Lower lobe of right lung (tissue), 2 donors: ENCODE measurements at regions not wholly inside any gene's neighbourhood (a gene's known extent, or its start where the extent isn't known, plus 50 kb on each side); places are given as distances from the start of the nearest gene placed in this dataset.

Experiments used
- ATAC-seq, 2 donors: fragments of 200-7000 bp; cut with Tn5 transposase; one replicate each; pipeline ENCODE4 v1.9.1; 2020 to 2022; ENCODE audit warnings: mild to moderate bottlenecking in 2 of 2, moderate library complexity in 2 of 2
- DNase-seq: peaks from one replicate; pipeline ENCODE4 v3.0.0-alpha.2; 2020
- H3K27ac ChIP-seq: fragments of 200-600 bp; one replicate; pipeline ENCODE4 v1.8.0; 2022
- H3K27me3 ChIP-seq: fragments of 200-600 bp; one replicate; pipeline ENCODE4 v1.8.0; 2022; ENCODE audit warnings: low read depth
- H3K36me3 ChIP-seq: fragments of 200-600 bp; one replicate; pipeline ENCODE4 v1.8.0; 2022; ENCODE audit warnings: mild to moderate bottlenecking
- H3K4me1 ChIP-seq: fragments of 200-600 bp; one replicate; pipeline ENCODE4 v1.8.0; 2022
- H3K4me3 ChIP-seq: fragments of 200-600 bp; one replicate; pipeline ENCODE4 v1.8.0; 2022; ENCODE audit warnings: mild to moderate bottlenecking
- H3K9me3 ChIP-seq: fragments of 200-600 bp; one replicate; pipeline ENCODE4 v1.8.0; 2022
- intact Hi-C: fragments of 100-400 bp; cut with DNase I; formaldehyde crosslinking; loops from one replicate; pipeline ENCODE4 v1.11.0; 2022
- TF ChIP-seq, protein P1 (sequence below): fragments of 200-600 bp; IDR thresholded peaks from one replicate; pipeline ENCODE4 v1.8.0; 2022; ENCODE audit warnings: antibody characterized with exemption, mild to moderate bottlenecking
- donor health status: DM: no; HTN: yes; CAD: no; lungs with severe emphysema.

DNA sequence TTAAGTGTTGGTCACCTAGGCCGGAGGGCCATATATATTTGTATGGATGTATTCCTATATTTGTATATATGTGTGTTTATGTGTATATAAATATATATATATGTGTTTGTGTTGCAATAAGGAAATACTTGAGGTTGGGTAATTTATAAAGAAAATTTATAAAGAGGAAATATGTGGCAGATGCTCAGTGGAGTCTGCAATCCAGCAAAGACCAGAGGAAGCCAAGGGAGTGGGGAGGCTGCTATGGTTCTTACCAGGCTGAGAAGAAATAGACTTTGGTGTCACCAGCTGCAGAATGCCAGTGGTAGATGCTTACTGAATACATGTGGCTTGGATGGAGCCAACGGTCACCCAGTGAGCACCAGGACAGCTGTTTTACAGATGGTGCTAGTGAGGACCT is 97.4 kb upstream of the ELOVL5 start:
- H3K36me3 ChIP-seq = no peaks in the 10 kb centered on the region
- H3K27ac ChIP-seq = no peak overlapping the region
- no peaks in the 10 kb centered on the region for H3K4me1 ChIP-seq
- ATAC-seq (no peak), DNase-seq (no peak)
- H3K4me3 ChIP-seq = no peak overlapping the region
- no peaks in the 10 kb centered on the region for H3K9me3 ChIP-seq
- TF ChIP-seq, protein P1, sequence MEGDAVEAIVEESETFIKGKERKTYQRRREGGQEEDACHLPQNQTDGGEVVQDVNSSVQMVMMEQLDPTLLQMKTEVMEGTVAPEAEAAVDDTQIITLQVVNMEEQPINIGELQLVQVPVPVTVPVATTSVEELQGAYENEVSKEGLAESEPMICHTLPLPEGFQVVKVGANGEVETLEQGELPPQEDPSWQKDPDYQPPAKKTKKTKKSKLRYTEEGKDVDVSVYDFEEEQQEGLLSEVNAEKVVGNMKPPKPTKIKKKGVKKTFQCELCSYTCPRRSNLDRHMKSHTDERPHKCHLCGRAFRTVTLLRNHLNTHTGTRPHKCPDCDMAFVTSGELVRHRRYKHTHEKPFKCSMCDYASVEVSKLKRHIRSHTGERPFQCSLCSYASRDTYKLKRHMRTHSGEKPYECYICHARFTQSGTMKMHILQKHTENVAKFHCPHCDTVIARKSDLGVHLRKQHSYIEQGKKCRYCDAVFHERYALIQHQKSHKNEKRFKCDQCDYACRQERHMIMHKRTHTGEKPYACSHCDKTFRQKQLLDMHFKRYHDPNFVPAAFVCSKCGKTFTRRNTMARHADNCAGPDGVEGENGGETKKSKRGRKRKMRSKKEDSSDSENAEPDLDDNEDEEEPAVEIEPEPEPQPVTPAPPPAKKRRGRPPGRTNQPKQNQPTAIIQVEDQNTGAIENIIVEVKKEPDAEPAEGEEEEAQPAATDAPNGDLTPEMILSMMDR = no peak
- intact Hi-C loops = no loop called here
- H3K27me3 ChIP-seq = no peaks in the 10 kb centered on the region

DNA sequence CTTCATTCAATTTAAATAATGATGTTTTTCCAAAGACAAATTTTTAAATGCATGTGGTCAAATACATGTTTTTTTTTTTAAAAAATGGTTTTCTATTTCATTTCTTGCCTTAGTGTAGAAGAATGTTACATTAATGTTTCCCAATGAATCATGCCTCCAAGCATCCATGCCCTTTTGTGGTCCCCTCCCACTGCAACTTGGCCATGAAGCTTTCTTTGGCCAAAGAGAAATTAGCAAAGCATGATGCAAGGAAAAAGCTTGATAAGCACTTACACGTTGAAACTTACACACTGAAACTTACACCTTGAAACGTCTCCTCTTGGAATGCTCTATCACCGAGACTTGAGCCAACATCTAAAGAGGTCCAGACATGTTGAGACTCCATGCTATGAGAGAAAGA is 93.0 kb upstream of the ELOVL5 start:
- TF ChIP-seq, protein P1 = no peak
- DNase-seq = no peak
- no peaks in the 10 kb centered on the region for H3K36me3 ChIP-seq
- H3K4me1 ChIP-seq = peaks cover 11% of the 10 kb centered on the region
- no peak overlapping the region for H3K27ac ChIP-seq
- no peak overlapping the region for H3K4me3 ChIP-seq
- ATAC-seq = no peak
- H3K9me3 ChIP-seq = no peaks in the 10 kb centered on the region
- no peaks in the 10 kb centered on the region for H3K27me3 ChIP-seq
- intact Hi-C loops = no loop called here

DNA sequence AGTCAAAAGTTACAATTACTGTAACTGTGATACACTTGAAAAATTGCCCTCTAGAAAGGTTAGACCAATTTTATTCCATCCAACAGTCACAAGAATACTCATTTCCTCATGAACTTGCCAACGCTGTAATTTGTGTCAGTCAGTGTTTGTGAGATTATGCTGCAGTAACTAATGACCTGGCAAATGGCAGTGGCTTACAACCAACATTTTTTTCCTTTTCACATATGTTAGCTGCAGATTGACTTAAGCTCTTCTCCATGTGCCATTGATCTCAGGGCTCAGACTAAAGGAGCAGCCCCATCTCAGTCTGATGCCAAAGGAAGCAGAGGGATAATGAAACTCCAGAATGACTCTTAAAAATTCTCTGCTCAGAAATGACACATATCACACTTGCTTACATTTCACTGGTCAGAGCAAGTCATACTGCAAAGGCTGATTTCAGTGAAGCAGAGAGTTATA is 92.3 kb upstream of the ELOVL5 start:
- no peaks in the 10 kb centered on the region for H3K27me3 ChIP-seq
- H3K4me3 ChIP-seq = no peak overlapping the region
- H3K27ac ChIP-seq = no peak overlapping the region
- TF ChIP-seq, protein P1 = no peak
- no peak for ATAC-seq
- DNase-seq = no peak
- peaks cover 11% of the 10 kb centered on the region for H3K4me1 ChIP-seq
- intact Hi-C loops = no loop called here
- H3K9me3 ChIP-seq = no peaks in the 10 kb centered on the region
- H3K36me3 ChIP-seq = no peaks in the 10 kb centered on the region

DNA sequence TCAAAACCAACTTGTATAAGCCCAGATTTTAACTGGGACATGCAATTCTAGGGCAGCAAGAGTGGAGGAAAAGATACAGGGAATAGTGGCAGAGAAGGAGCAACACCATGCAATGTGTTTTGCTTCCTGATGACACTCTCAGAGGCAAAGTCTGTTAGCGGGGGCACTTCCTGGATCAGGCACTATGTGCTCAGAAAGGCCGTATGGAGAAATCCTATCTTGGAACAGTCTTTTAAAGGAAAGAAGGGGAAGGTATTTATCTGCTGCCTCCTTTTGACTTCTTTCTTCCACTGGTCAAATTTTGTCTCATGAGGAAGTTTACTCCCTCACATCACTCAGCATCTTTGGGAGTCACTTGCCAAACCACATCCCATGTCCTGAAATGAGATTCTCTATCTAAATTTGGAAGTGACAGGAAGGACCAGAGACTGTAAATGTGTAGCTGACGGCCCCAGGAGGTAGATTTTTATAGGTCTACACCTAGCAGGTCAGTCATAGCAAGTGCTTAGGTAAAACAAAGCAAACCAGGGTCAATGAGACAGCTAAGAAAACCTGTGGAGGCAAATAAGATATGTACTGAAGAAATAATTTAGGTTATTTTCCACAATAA is 91.7 kb upstream of the ELOVL5 start:
- Histone ChIP-seq H3K4me1 (peaks cover 11% of the 10 kb centered on the region), H3K9me3 (no peaks in the 10 kb centered on the region), H3K27ac (no peak overlapping the region), H3K4me3 (no peak overlapping the region), H3K36me3 (no peaks in the 10 kb centered on the region), H3K27me3 (no peaks in the 10 kb centered on the region)
- no peak for DNase-seq
- TF ChIP-seq, protein P1 = no peak
- no peak for ATAC-seq
- intact Hi-C loops = no loop called here

DNA sequence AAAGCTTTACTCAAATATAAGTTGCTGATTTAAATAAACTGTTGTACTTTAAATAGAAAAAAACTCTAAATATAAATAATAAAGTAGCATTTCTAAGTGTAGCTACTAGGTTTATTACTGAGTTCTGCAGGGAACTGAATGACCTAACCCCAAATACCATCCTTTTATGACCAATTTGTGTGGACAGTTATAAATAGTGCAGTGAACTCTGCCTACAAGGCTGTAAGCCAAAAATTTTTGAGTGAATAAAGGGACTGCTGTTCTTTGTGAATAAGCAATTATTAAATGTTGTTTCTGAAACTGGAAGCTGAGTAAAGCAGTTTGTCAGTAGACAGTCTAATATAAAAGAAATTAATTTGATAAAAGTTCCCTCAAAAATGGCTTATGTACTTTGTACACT is 90.8 kb upstream of the ELOVL5 start:
- TF ChIP-seq, protein P1 = no peak
- Histone ChIP-seq H3K36me3 (no peaks in the 10 kb centered on the region), H3K9me3 (no peaks in the 10 kb centered on the region), H3K27ac (no peak overlapping the region), H3K27me3 (no peaks in the 10 kb centered on the region), H3K4me1 (peaks cover 11% of the 10 kb centered on the region), H3K4me3 (no peak overlapping the region)
- ATAC-seq (no peak), DNase-seq (no peak)
- intact Hi-C loops = no loop called here
